Spleen (tissue), 7 donors: ENCODE measurements at regions not wholly inside any gene's neighbourhood (a gene's known extent, or its start where the extent isn't known, plus 50 kb on each side); places are given as distances from the start of the nearest gene placed in this dataset.

ENCODE experiments used
- CTCF ChIP-seq, 11 experiments: fragments of 200-600 bp in 7 of 11; fragments of 450-650 bp in 4 of 11; sonication (generic) in 4 of 11; IDR thresholded peaks in 8 of 11; conservative IDR thresholded peaks in 3 of 11; 1 replicate in 7 of 11; 2 replicates in 4 of 11; pipeline versions ENCODE4 v1.4.0 to v1.8.0; 2016 to 2021; ENCODE audit warnings: antibody characterized with exemption in 11 of 11, inconsistent platforms in 4 of 11, mild to moderate bottlenecking in 1 of 11
- POLR2AphosphoS5 ChIP-seq, 3 donors: sonication (generic); formaldehyde crosslinking; IDR thresholded peaks; one replicate each; pipeline ENCODE4 v1.5.1; 2017; ENCODE audit warnings: antibody characterized with exemption in 3 of 3
- donor health status: DM: no; HTN: no; CAD: no; lungs with moderate emphysema.
- donor health status: DM: no; HTN: no; CAD: no.
- donor health status: DM: no; HTN: no; CAD: no.

GRCh38 chr9:28491121-28491520 lies 917.8 kb upstream of the C9orf72 start:
- no peak for TF ChIP-seq CTCF (IDR thresholded peaks at IDR 0.05 in 8 of 11, conservative IDR thresholded peaks at IDR 0.05 in 3 of 11)
- TF ChIP-seq POLR2AphosphoS5 (IDR thresholded peaks at IDR 0.05), result no peak
